ENCODE measurements at regions not wholly inside any gene's neighbourhood (a gene's known extent, or its start where the extent isn't known, plus 50 kb on each side); places are given as distances from the start of the nearest gene placed in this dataset.

GRCh38 chr5:103402851-103403250 is 144.3 kb downstream of the MACIR start:
- no peak for TF ChIP-seq CTCF (conservative IDR thresholded peaks at IDR 0.05; ENCODE audit: control insufficient read depth, insufficient read depth, low read depth, low read length)
- DNase-seq (ENCODE audit: low read depth): no peak
- no peak overlapping the region for H3K4me3 ChIP-seq (ENCODE audit: control insufficient read depth, low read depth, low read length)

GRCh38 chr5:103397739-103398581 is 139.4 kb downstream of the MACIR start:
- TF ChIP-seq CTCF (conservative IDR thresholded peaks at IDR 0.05; ENCODE audit: control insufficient read depth, insufficient read depth, low read depth, low read length): no peak
- DNase-seq (ENCODE audit: low read depth): no peak
- H3K4me3 ChIP-seq (ENCODE audit: control insufficient read depth, low read depth, low read length): no peak overlapping the region

- no peak for DNase-seq (ENCODE audit: low read depth)
- no peak for TF ChIP-seq CTCF (conservative IDR thresholded peaks at IDR 0.05; ENCODE audit: control insufficient read depth, insufficient read depth, low read depth, low read length)
- no peak overlapping the region for H3K4me3 ChIP-seq (ENCODE audit: control insufficient read depth, low read depth, low read length)
Measured at GRCh38 chr5:103394676-103395075, 136.1 kb downstream of the MACIR start.

- no peak for TF ChIP-seq CTCF (conservative IDR thresholded peaks at IDR 0.05; ENCODE audit: control insufficient read depth, insufficient read depth, low read depth, low read length)
- DNase-seq (ENCODE audit: low read depth): peak; percentile 27
- no peak overlapping the region for H3K4me3 ChIP-seq (ENCODE audit: control insufficient read depth, low read depth, low read length)
Measured at GRCh38 chr5:103393101-103393754, 134.7 kb downstream of the MACIR start.

- no peak overlapping the region for H3K4me3 ChIP-seq (ENCODE audit: control insufficient read depth, low read depth, low read length)
- DNase-seq (ENCODE audit: low read depth): no peak
- no peak for TF ChIP-seq CTCF (conservative IDR thresholded peaks at IDR 0.05; ENCODE audit: control insufficient read depth, insufficient read depth, low read depth, low read length)
Measured at GRCh38 chr5:103391659-103392058, 133.1 kb downstream of the MACIR start.

- TF ChIP-seq CTCF (conservative IDR thresholded peaks at IDR 0.05; ENCODE audit: control insufficient read depth, insufficient read depth, low read depth, low read length): no peak
- H3K4me3 ChIP-seq (ENCODE audit: control insufficient read depth, low read depth, low read length): no peak overlapping the region
- no peak for DNase-seq (ENCODE audit: low read depth)
Measured at GRCh38 chr5:103389846-103390245, 131.3 kb downstream of the MACIR start.

Measured in fibroblast of mammary gland (primary cell).